GM13976 (cell line): ENCODE measurements at regions not wholly inside any gene's neighbourhood (a gene's known extent, or its start where the extent isn't known, plus 50 kb on each side); places are given as distances from the start of the nearest gene placed in this dataset.

Experiments used
- DNase-seq: peaks from one replicate; pipeline ENCODE4 v3.0.0; 2012; ENCODE audit warnings: low spot score
- in situ Hi-C: fragments of 300-500 bp; cut with MboI; formaldehyde crosslinking; loops from one replicate; pipeline ENCODE4 v1.12.0; 2022; ENCODE audit warnings: low sequenced_read_pairs, mixed read lengths, inconsistent platforms; ENCODE audit not compliant: unreplicated experiment
- TF ChIP-seq, protein P1 (sequence below): IDR thresholded peaks from 2 replicates; pipeline ENCODE4 v1.5.1; 2012; ENCODE audit warnings: borderline replicate concordance, mild to moderate bottlenecking; ENCODE audit not compliant: insufficient read depth; ENCODE audit errors: extremely low read depth, missing control alignments, control extremely low read depth

DNA sequence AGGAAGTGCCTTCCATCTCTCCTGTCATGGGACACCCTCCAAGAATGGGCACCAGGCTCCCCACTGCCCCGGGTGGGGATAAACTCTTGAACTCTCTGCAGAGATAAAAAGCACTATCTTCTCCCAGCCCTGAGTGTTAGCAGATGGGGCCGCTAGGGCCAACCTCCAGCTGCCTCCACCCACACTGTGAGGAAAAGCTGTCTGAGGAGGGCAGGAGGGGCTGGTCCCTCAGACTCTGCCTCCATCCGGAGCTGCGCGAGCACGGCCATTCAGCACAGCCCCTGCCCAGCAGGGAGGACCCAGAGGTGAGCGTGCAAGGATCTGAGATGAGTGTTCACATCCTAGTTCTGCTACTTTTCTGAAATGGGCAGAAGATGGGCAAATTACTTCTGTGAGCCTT lies 51.8 kb upstream of the TRABD2B start:
- no peak for DNase-seq
- TF ChIP-seq, protein P1, sequence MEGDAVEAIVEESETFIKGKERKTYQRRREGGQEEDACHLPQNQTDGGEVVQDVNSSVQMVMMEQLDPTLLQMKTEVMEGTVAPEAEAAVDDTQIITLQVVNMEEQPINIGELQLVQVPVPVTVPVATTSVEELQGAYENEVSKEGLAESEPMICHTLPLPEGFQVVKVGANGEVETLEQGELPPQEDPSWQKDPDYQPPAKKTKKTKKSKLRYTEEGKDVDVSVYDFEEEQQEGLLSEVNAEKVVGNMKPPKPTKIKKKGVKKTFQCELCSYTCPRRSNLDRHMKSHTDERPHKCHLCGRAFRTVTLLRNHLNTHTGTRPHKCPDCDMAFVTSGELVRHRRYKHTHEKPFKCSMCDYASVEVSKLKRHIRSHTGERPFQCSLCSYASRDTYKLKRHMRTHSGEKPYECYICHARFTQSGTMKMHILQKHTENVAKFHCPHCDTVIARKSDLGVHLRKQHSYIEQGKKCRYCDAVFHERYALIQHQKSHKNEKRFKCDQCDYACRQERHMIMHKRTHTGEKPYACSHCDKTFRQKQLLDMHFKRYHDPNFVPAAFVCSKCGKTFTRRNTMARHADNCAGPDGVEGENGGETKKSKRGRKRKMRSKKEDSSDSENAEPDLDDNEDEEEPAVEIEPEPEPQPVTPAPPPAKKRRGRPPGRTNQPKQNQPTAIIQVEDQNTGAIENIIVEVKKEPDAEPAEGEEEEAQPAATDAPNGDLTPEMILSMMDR = no peak
- in situ Hi-C loops = no loop called here

DNA sequence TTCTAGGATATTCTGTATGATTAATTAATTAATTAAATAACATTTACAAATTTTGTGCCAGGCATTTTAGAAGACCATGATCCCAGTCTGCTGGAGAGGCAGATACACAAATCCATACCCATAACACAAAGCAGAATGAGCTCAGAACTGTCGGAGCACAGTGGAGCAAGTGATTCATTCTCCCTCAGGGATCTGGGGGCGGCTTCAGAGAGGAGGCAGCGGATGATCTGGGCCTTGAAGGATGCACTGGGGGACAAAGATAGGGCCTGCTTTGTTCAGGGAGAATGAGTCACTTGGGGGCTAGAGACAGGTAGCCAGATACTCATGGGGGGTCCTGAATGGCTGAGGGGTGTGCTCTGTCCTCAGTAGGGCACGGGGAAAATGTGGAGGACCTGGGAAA lies 50.9 kb upstream of the TRABD2B start:
- DNase-seq = no peak
- TF ChIP-seq, protein P1 = no peak
- in situ Hi-C loops = no loop called here

DNA sequence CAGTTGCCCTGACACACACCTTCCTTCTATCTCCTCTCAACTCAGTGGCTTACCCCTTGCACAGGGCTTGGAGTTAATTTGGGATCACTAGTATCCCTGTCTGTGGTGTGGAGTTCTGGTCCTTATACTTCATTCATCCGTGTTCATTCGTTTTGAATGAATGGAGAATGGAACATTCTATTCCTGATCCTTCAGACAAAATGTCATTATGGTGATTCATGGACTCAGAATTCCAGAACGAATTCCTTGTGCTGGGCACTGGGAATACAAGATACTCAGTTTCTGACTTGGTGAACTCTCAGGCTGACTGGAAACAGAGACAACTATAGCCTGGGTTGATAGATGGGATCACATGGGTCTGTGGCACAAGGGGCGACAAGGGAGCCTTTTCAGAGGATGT lies 49.9 kb upstream of the TRABD2B start:
- no peak for DNase-seq
- in situ Hi-C loops = no loop called here
- TF ChIP-seq, protein P1 = no peak
